ENCODE measurements at regions not wholly inside any gene's neighbourhood (a gene's known extent, or its start where the extent isn't known, plus 50 kb on each side); places are given as distances from the start of the nearest gene placed in this dataset.

- TF ChIP-seq CTCF (conservative IDR thresholded peaks at IDR 0.05; ENCODE audit: low read depth, low read length) = no peak
- no peak overlapping the region for H3K4me3 ChIP-seq (ENCODE audit: low read length)
- DNase-seq (ENCODE audit: low read depth) = no peak
These were observed 118.2 kb downstream of the SEC61B start for GRCh38 chr9:99340281-99340680.

GRCh38 chr9:99341686-99342085, 119.6 kb downstream of the SEC61B start:
- no peak overlapping the region for H3K4me3 ChIP-seq (ENCODE audit: low read length)

GRCh38 chr9:99345451-99345850, 123.4 kb downstream of the SEC61B start:
- no peak for DNase-seq (ENCODE audit: low read depth)
- no peak overlapping the region for H3K4me3 ChIP-seq (ENCODE audit: low read length)
- TF ChIP-seq CTCF (conservative IDR thresholded peaks at IDR 0.05; ENCODE audit: low read depth, low read length) = no peak

More at GRCh38 chr9:99341686-99342085, 119.6 kb downstream of the SEC61B start:
- DNase-seq (ENCODE audit: low read depth) = no peak
- TF ChIP-seq CTCF (conservative IDR thresholded peaks at IDR 0.05; ENCODE audit: low read depth, low read length) = no peak

- no peak overlapping the region for H3K4me3 ChIP-seq (ENCODE audit: low read length)
- peak; percentile 66 for DNase-seq (ENCODE audit: low read depth)
- TF ChIP-seq CTCF (conservative IDR thresholded peaks at IDR 0.05; ENCODE audit: low read depth, low read length) = no peak
These were observed 123.9 kb downstream of the SEC61B start for GRCh38 chr9:99345942-99346341.

- DNase-seq (ENCODE audit: low read depth) = no peak
- TF ChIP-seq CTCF (conservative IDR thresholded peaks at IDR 0.05; ENCODE audit: low read depth, low read length) = no peak
These were observed 125.5 kb downstream of the SEC61B start for GRCh38 chr9:99347568-99347967.

GRCh38 chr9:99348289-99348688, 126.2 kb downstream of the SEC61B start:
- H3K4me3 ChIP-seq (ENCODE audit: low read length) = no peak overlapping the region
- no peak for TF ChIP-seq CTCF (conservative IDR thresholded peaks at IDR 0.05; ENCODE audit: low read depth, low read length)
- DNase-seq (ENCODE audit: low read depth) = no peak

More at GRCh38 chr9:99347568-99347967, 125.5 kb downstream of the SEC61B start:
- H3K4me3 ChIP-seq (ENCODE audit: low read length) = no peak overlapping the region

GRCh38 chr9:99349870-99350269, 127.8 kb downstream of the SEC61B start:
- no peak for DNase-seq (ENCODE audit: low read depth)
- no peak overlapping the region for H3K4me3 ChIP-seq (ENCODE audit: low read length)
- no peak for TF ChIP-seq CTCF (conservative IDR thresholded peaks at IDR 0.05; ENCODE audit: low read depth, low read length)
